GM21737 (cell line): ENCODE measurements at regions not wholly inside any gene's neighbourhood (a gene's known extent, or its start where the extent isn't known, plus 50 kb on each side); places are given as distances from the start of the nearest gene placed in this dataset.

ENCODE experiments used
- ATAC-seq: cut with Tn5 transposase; IDR thresholded peaks from one replicate; pipeline ENCODE4 v1.9.1; 2021; ENCODE audit warnings: mild to moderate bottlenecking, moderate library complexity; ENCODE audit not compliant: unreplicated experiment

GRCh38 chr9:6703898-6704639, 53.7 kb upstream of the KDM4C start:
- ATAC-seq = peak; percentile 79

- ATAC-seq = no peak
These were observed 55.1 kb upstream of the KDM4C start for GRCh38 chr9:6702707-6703106.

GRCh38 chr9:6696178-6696577, 50.6 kb upstream of the GLDC start:
- ATAC-seq = no peak

GRCh38 chr9:6695121-6695814, 49.7 kb upstream of the GLDC start:
- ATAC-seq = no peak
